ENCODE measurements at regions not wholly inside any gene's neighbourhood (a gene's known extent, or its start where the extent isn't known, plus 50 kb on each side); places are given as distances from the start of the nearest gene placed in this dataset.

- TF ChIP-seq, protein P1, sequence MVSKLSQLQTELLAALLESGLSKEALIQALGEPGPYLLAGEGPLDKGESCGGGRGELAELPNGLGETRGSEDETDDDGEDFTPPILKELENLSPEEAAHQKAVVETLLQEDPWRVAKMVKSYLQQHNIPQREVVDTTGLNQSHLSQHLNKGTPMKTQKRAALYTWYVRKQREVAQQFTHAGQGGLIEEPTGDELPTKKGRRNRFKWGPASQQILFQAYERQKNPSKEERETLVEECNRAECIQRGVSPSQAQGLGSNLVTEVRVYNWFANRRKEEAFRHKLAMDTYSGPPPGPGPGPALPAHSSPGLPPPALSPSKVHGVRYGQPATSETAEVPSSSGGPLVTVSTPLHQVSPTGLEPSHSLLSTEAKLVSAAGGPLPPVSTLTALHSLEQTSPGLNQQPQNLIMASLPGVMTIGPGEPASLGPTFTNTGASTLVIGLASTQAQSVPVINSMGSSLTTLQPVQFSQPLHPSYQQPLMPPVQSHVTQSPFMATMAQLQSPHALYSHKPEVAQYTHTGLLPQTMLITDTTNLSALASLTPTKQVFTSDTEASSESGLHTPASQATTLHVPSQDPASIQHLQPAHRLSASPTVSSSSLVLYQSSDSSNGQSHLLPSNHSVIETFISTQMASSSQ (IDR thresholded peaks at IDR 0.05; ENCODE audit: low read depth), result no peak
- TF ChIP-seq, protein P1 (CRISPR knock-in tag; IDR thresholded peaks at IDR 0.05; ENCODE audit: borderline replicate concordance), result no peak
- TF ChIP-seq SUZ12 (IDR thresholded peaks at IDR 0.05; ENCODE audit: low read depth, low read length) (no peak), SALL1 (CRISPR knock-in tag; IDR thresholded peaks at IDR 0.05) (no peak), NFE2 (CRISPR knock-in tag; IDR thresholded peaks at IDR 0.05) (no peak), AGO1 (IDR thresholded peaks at IDR 0.05; ENCODE audit: low read depth, low read length, poor library complexity, severe bottlenecking) (no peak), GATAD1 (CRISPR knock-in tag; IDR thresholded peaks at IDR 0.05) (no peak), ZNF143 (CRISPR knock-in tag; IDR thresholded peaks at IDR 0.05) (no peak), ZNF232 (CRISPR knock-in tag; IDR thresholded peaks at IDR 0.05; ENCODE audit: borderline replicate concordance) (no peak), ZNF75D (CRISPR knock-in tag; IDR thresholded peaks at IDR 0.05; ENCODE audit: borderline replicate concordance) (no peak), ZNF235 (CRISPR knock-in tag; IDR thresholded peaks at IDR 0.05; ENCODE audit: borderline replicate concordance) (no peak), PRPF4 (IDR thresholded peaks at IDR 0.05; ENCODE audit: low read depth, low read length, poor library complexity, severe bottlenecking) (no peak), ZNF24 (IDR thresholded peaks at IDR 0.05) (no peak), ZFP41 (CRISPR knock-in tag; IDR thresholded peaks at IDR 0.05; ENCODE audit: borderline replicate concordance) (no peak), ZNF672 (CRISPR knock-in tag; IDR thresholded peaks at IDR 0.05) (no peak), JARID2 (CRISPR knock-in tag; IDR thresholded peaks at IDR 0.05; ENCODE audit: insufficient replicate concordance) (no peak)
- TF ChIP-seq, protein P2, sequence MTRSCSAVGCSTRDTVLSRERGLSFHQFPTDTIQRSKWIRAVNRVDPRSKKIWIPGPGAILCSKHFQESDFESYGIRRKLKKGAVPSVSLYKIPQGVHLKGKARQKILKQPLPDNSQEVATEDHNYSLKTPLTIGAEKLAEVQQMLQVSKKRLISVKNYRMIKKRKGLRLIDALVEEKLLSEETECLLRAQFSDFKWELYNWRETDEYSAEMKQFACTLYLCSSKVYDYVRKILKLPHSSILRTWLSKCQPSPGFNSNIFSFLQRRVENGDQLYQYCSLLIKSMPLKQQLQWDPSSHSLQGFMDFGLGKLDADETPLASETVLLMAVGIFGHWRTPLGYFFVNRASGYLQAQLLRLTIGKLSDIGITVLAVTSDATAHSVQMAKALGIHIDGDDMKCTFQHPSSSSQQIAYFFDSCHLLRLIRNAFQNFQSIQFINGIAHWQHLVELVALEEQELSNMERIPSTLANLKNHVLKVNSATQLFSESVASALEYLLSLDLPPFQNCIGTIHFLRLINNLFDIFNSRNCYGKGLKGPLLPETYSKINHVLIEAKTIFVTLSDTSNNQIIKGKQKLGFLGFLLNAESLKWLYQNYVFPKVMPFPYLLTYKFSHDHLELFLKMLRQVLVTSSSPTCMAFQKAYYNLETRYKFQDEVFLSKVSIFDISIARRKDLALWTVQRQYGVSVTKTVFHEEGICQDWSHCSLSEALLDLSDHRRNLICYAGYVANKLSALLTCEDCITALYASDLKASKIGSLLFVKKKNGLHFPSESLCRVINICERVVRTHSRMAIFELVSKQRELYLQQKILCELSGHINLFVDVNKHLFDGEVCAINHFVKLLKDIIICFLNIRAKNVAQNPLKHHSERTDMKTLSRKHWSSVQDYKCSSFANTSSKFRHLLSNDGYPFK (CRISPR knock-in tag; IDR thresholded peaks at IDR 0.05; ENCODE audit: borderline replicate concordance), result no peak
Measured at GRCh38 chr6:51249798-51250197, 431.1 kb downstream of the TFAP2B start (continued).
